Colonic mucosa (tissue), 4 donors: ENCODE measurements at regions not wholly inside any gene's neighbourhood (a gene's known extent, or its start where the extent isn't known, plus 50 kb on each side); places are given as distances from the start of the nearest gene placed in this dataset.
A peak's percentile ranks its signal among the peaks of the same experiment; 100 is the strongest.
"Not testable (repeated sequence)": the region's sequence is repeated elsewhere in the genome, so short reads cannot be mapped to it uniquely, and the experiment has no call there.

Experiments used
- DNase-seq: peaks from one replicate; pipeline ENCODE4 v3.0.0-alpha.2; 2020
- H3K27ac ChIP-seq: fragments of 200-600 bp; one replicate; pipeline ENCODE4 v1.8.0; 2021
- H3K27me3 ChIP-seq: fragments of 200-600 bp; one replicate; pipeline ENCODE4 v1.8.0; 2021
- H3K36me3 ChIP-seq: fragments of 200-600 bp; one replicate; pipeline ENCODE4 v1.8.0; 2021
- H3K4me1 ChIP-seq: fragments of 200-600 bp; one replicate; pipeline ENCODE4 v1.8.0; 2021; ENCODE audit warnings: mild to moderate bottlenecking
- H3K4me3 ChIP-seq: fragments of 200-600 bp; one replicate; pipeline ENCODE4 v1.8.0; 2021
- H3K9ac ChIP-seq, 2 donors: one replicate each; pipeline ENCODE4 v1.7.0; 2013; ENCODE audit warnings: control low read depth in 2 of 2, low read depth in 2 of 2, low read length in 2 of 2
- H3K9me3 ChIP-seq: fragments of 200-600 bp; one replicate; pipeline ENCODE4 v1.8.0; 2021
- CTCF ChIP-seq: fragments of 200-600 bp; IDR thresholded peaks from one replicate; pipeline ENCODE4 v1.8.0; 2022; ENCODE audit warnings: antibody characterized with exemption, mild to moderate bottlenecking
- intact Hi-C: fragments of 100-400 bp; cut with DNase I; formaldehyde crosslinking; loops from one replicate; pipeline ENCODE4 v1.14.1; 2022
- donor health status: healthy.
- donor health status: DM: no; HTN: no; CAD: no.
- donor health status: DM: no; HTN: no; CAD: no.

- DNase-seq: not testable (repeated sequence)
These were observed 130.6 kb upstream of the RRN3 start for GRCh38 chr16:15224651-15225050.

GRCh38 chr16:15223398-15223797 lies 129.3 kb upstream of the RRN3 start:
- H3K27me3 ChIP-seq, H3K4me1 ChIP-seq, intact Hi-C loops, H3K9ac ChIP-seq, H3K4me3 ChIP-seq, DNase-seq, H3K9me3 ChIP-seq, H3K36me3 ChIP-seq, H3K27ac ChIP-seq: not testable (repeated sequence)

More at GRCh38 chr16:15224651-15225050, 130.6 kb upstream of the RRN3 start:
- intact Hi-C loops, H3K4me1 ChIP-seq, H3K9me3 ChIP-seq, H3K27me3 ChIP-seq, H3K27ac ChIP-seq, H3K4me3 ChIP-seq, H3K9ac ChIP-seq, H3K36me3 ChIP-seq: not testable (repeated sequence)

- intact Hi-C loops: not testable (repeated sequence)
- DNase-seq: peak; percentile 19
These were observed 125.9 kb upstream of the RRN3 start for GRCh38 chr16:15219679-15220615.

GRCh38 chr16:15218856-15219500 lies 124.9 kb upstream of the RRN3 start:
- H3K4me3 ChIP-seq, H3K4me1 ChIP-seq, H3K27ac ChIP-seq, DNase-seq, intact Hi-C loops, H3K9me3 ChIP-seq, H3K9ac ChIP-seq, H3K27me3 ChIP-seq, H3K36me3 ChIP-seq: not testable (repeated sequence)

More at GRCh38 chr16:15219679-15220615, 125.9 kb upstream of the RRN3 start:
- H3K36me3 ChIP-seq, H3K4me1 ChIP-seq, H3K27me3 ChIP-seq, H3K27ac ChIP-seq, H3K9me3 ChIP-seq, H3K4me3 ChIP-seq, H3K9ac ChIP-seq: not testable (repeated sequence)
- peak; percentile 77 for TF ChIP-seq CTCF

GRCh38 chr16:15207202-15207981 lies 113.3 kb upstream of the RRN3 start:
- H3K4me3 ChIP-seq, H3K4me1 ChIP-seq, H3K27ac ChIP-seq, DNase-seq, intact Hi-C loops, H3K9me3 ChIP-seq, H3K27me3 ChIP-seq, H3K9ac ChIP-seq, H3K36me3 ChIP-seq: not testable (repeated sequence)

GRCh38 chr16:15206439-15206838 lies 112.4 kb upstream of the RRN3 start:
- H3K27me3 ChIP-seq, intact Hi-C loops, H3K4me1 ChIP-seq, H3K9me3 ChIP-seq, DNase-seq, H3K9ac ChIP-seq, H3K27ac ChIP-seq, H3K36me3 ChIP-seq, H3K4me3 ChIP-seq: not testable (repeated sequence)

- H3K9me3 ChIP-seq, DNase-seq, H3K27ac ChIP-seq, H3K36me3 ChIP-seq, H3K27me3 ChIP-seq, intact Hi-C loops, H3K9ac ChIP-seq, H3K4me1 ChIP-seq, H3K4me3 ChIP-seq: not testable (repeated sequence)
These were observed 111.9 kb upstream of the RRN3 start for GRCh38 chr16:15205939-15206338.

GRCh38 chr16:15204571-15204970 lies 110.5 kb upstream of the RRN3 start:
- H3K4me1 ChIP-seq, H3K36me3 ChIP-seq, H3K9me3 ChIP-seq, H3K4me3 ChIP-seq, intact Hi-C loops, DNase-seq, H3K27me3 ChIP-seq, H3K9ac ChIP-seq, H3K27ac ChIP-seq: not testable (repeated sequence)

- H3K27ac ChIP-seq, H3K4me1 ChIP-seq, DNase-seq, H3K4me3 ChIP-seq, H3K27me3 ChIP-seq, H3K9ac ChIP-seq, H3K36me3 ChIP-seq, H3K9me3 ChIP-seq, intact Hi-C loops: not testable (repeated sequence)
These were observed 98.7 kb upstream of the RRN3 start for GRCh38 chr16:15192813-15193212.

GRCh38 chr16:15192197-15192596 lies 98.1 kb upstream of the RRN3 start:
- H3K27ac ChIP-seq, H3K4me3 ChIP-seq, H3K27me3 ChIP-seq, intact Hi-C loops, H3K9me3 ChIP-seq, H3K9ac ChIP-seq, H3K36me3 ChIP-seq, H3K4me1 ChIP-seq, DNase-seq: not testable (repeated sequence)

- intact Hi-C loops, H3K9ac ChIP-seq, H3K4me3 ChIP-seq, H3K27me3 ChIP-seq, H3K4me1 ChIP-seq, DNase-seq, H3K36me3 ChIP-seq, H3K27ac ChIP-seq, H3K9me3 ChIP-seq: not testable (repeated sequence)
These were observed 95.4 kb upstream of the RRN3 start for GRCh38 chr16:15189478-15189877.
